ENCODE measurements at regions not wholly inside any gene's neighbourhood (a gene's known extent, or its start where the extent isn't known, plus 50 kb on each side); places are given as distances from the start of the nearest gene placed in this dataset.

DNA sequence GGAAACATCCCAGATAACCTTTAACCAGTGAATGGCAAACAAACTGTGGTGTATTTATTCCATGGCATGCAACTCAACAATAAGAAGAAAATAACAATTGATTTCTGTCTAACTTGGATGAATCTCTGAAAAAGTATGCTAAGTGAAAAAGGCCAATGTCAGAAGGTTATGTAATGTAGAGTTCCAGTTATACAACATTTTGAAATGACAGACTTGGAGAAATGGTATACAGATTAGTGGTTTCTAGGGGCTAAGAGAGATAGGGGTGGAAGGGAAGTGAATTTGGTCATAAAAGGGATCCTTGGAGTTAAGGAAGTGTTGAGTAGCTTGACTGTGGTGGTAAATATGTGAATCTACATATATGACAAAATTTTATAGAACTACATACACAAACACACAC is 269.4 kb upstream of the SUCLG2 start:
- TF ChIP-seq, protein P1, sequence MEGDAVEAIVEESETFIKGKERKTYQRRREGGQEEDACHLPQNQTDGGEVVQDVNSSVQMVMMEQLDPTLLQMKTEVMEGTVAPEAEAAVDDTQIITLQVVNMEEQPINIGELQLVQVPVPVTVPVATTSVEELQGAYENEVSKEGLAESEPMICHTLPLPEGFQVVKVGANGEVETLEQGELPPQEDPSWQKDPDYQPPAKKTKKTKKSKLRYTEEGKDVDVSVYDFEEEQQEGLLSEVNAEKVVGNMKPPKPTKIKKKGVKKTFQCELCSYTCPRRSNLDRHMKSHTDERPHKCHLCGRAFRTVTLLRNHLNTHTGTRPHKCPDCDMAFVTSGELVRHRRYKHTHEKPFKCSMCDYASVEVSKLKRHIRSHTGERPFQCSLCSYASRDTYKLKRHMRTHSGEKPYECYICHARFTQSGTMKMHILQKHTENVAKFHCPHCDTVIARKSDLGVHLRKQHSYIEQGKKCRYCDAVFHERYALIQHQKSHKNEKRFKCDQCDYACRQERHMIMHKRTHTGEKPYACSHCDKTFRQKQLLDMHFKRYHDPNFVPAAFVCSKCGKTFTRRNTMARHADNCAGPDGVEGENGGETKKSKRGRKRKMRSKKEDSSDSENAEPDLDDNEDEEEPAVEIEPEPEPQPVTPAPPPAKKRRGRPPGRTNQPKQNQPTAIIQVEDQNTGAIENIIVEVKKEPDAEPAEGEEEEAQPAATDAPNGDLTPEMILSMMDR (IDR thresholded peaks at IDR 0.05; ENCODE audit: control insufficient read depth, insufficient read depth, low read depth, low read length, missing control alignments): no peak
- H3K4me3 ChIP-seq (ENCODE audit: control insufficient read depth, low read depth, low read length): no peak overlapping the region
- DNase-seq (ENCODE audit: low read depth): no peak

DNA sequence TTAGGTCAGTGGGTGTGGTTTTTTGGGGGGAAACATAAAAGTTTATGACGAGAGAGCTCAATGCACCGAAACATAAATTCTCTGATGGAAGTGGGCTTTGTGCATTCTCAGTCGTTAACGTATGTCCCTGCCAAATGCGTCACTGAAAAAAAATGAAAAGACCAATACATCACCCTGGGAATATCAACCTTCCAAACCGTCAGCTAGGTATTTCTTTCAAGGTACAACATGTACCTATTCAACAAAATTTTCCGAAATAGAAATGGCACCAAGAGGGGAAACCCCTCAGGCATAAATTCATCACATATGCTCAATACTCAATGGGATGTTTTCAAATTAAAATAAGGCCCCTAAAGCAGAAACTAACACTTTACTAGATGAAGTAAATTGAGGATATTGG is 266.6 kb upstream of the SUCLG2 start:
- TF ChIP-seq, protein P1 (IDR thresholded peaks at IDR 0.05; ENCODE audit: control insufficient read depth, insufficient read depth, low read depth, low read length, missing control alignments): no peak
- DNase-seq (ENCODE audit: low read depth): no peak
- H3K4me3 ChIP-seq (ENCODE audit: control insufficient read depth, low read depth, low read length): no peak overlapping the region

DNA sequence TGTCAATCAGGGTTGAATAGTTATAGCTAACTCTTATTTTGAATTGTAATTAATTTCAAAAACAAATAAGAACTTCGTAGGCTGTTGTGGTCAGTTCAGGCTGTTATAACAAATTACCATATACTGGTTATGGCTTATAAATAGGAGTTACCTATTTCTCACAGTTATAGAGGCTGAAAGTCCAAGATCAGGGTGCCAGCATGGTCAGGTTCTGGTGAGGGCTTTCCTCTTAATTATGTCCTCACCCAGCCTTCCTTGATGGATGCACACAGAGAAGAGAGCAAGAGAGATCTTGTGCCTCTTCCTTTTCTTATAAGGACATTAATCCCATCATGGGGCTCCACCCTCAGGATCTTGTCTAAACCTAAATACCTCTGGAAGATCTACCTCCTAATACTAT is 265.9 kb upstream of the SUCLG2 start:
- TF ChIP-seq, protein P1 (IDR thresholded peaks at IDR 0.05; ENCODE audit: control insufficient read depth, insufficient read depth, low read depth, low read length, missing control alignments): no peak
- no peak overlapping the region for H3K4me3 ChIP-seq (ENCODE audit: control insufficient read depth, low read depth, low read length)
- no peak for DNase-seq (ENCODE audit: low read depth)

DNA sequence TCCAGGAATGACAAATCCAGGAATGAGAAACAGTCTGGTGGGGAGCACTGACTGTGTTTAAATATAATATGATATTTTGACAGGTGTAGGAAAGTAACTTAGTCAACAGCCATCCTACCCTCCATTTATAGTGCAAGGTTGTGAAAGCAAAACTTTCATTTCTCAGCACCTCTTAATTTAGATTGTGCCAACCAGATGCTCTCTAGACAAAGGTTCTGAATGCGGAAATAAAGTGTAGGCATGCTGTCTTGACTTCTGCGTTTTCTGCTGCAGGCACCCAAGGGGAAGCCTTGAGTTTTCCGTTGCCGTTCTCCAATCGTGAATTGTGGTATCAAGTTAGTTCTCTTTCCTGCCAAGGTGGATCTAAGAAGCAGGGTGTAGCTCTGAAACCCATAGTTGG is 261.9 kb upstream of the SUCLG2 start:
- TF ChIP-seq, protein P1 (IDR thresholded peaks at IDR 0.05; ENCODE audit: control insufficient read depth, insufficient read depth, low read depth, low read length, missing control alignments): no peak
- DNase-seq (ENCODE audit: low read depth): no peak
- H3K4me3 ChIP-seq (ENCODE audit: control insufficient read depth, low read depth, low read length): no peak overlapping the region

DNA sequence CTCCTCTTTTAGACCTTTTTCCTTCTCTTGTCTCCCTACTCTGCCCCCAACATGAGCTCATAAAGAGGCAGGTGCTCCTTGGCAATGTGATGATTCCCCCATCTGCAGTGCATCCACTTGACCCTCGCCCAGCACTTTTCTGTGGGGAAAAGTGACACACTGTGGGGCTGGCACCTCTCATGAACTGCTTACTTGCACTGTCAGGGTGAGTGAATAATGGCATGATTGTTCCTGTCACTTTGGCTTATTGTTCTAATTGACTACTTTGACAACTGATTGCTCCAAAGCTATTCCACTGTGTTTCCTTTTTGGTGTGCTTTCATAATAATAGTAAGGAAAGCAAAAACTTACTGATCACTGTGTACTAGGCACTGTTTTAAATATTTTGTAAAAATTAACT is 253.3 kb upstream of the SUCLG2 start:
- no peak for DNase-seq (ENCODE audit: low read depth)
- TF ChIP-seq, protein P1 (IDR thresholded peaks at IDR 0.05; ENCODE audit: control insufficient read depth, insufficient read depth, low read depth, low read length, missing control alignments): no peak
- H3K4me3 ChIP-seq (ENCODE audit: control insufficient read depth, low read depth, low read length): no peak overlapping the region

DNA sequence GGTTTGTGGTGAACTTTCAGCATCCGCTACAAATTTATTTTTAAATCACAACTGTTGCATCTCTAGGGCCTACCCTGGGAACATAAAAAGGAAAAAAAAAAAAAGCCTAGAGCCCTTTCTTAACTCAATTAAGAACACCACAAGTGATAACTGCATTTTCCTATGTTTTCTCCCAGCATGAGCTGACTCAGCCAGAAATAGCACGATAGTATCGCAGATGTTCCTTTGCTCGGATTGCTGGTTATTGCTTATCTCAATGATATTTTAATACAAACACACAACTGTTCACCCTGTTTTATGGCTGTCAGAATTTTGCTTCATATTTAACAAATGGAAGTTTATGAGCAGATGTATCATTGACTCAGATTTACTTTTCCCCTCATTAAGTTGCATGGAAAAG is 251.8 kb upstream of the SUCLG2 start:
- no peak for DNase-seq (ENCODE audit: low read depth)
- TF ChIP-seq, protein P1 (IDR thresholded peaks at IDR 0.05; ENCODE audit: control insufficient read depth, insufficient read depth, low read depth, low read length, missing control alignments): no peak

DNA sequence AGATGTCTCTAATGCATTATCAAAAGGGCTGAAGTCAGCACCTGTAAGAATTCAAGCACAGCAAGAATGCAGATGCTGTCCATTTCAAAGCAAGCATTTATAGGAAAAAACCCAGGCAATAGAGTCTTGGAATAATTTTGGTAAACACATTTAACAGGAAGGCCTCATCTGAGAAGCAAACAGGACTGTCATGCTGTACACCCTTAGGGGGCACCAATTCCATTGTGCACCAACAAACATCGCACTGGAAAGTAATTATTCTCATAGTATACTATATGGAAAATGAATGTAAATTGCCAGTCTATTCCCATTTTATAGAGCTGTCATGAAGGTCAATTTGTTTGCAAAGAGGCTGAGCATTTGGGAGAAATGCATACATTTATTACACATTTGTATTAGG is 247.3 kb upstream of the SUCLG2 start:
- TF ChIP-seq, protein P1 (IDR thresholded peaks at IDR 0.05; ENCODE audit: control insufficient read depth, insufficient read depth, low read depth, low read length, missing control alignments): no peak
- no peak overlapping the region for H3K4me3 ChIP-seq (ENCODE audit: control insufficient read depth, low read depth, low read length)
- DNase-seq (ENCODE audit: low read depth): no peak

More for the DNA sequence above, 251.8 kb upstream of the SUCLG2 start:
- H3K4me3 ChIP-seq (ENCODE audit: control insufficient read depth, low read depth, low read length): no peak overlapping the region

Measured in AG09309 (cell line).